Ectodermal cell (in vitro differentiated cells): ENCODE measurements at regions not wholly inside any gene's neighbourhood (a gene's known extent, or its start where the extent isn't known, plus 50 kb on each side); places are given as distances from the start of the nearest gene placed in this dataset.

ENCODE experiments used
- H3K27ac ChIP-seq: 2 replicates; pipeline ENCODE4 v1.7.0; 2013; ENCODE audit warnings: mild to moderate bottlenecking, low read depth, low read length; ENCODE audit not compliant: insufficient read depth, poor library complexity, severe bottlenecking
- H3K27me3 ChIP-seq: 2 replicates; pipeline ENCODE4 v1.7.0; 2013; ENCODE audit warnings: mild to moderate bottlenecking, low read length; ENCODE audit not compliant: insufficient read depth, control insufficient read depth, poor library complexity, severe bottlenecking
- H3K36me3 ChIP-seq: one replicate; pipeline ENCODE4 v1.7.0; 2013; ENCODE audit warnings: low read length; ENCODE audit not compliant: control insufficient read depth, insufficient read depth
- H3K4me1 ChIP-seq: one replicate; pipeline ENCODE4 v1.7.0; 2013; ENCODE audit warnings: low read length; ENCODE audit not compliant: control insufficient read depth, insufficient read depth
- H3K4me3 ChIP-seq: 2 replicates; pipeline ENCODE4 v1.7.0; 2013; ENCODE audit warnings: low read depth, low read length, control low read depth; ENCODE audit not compliant: insufficient read depth
- H3K9me3 ChIP-seq: 2 replicates; pipeline ENCODE4 v1.7.0; 2013; ENCODE audit warnings: mild to moderate bottlenecking, low read length, moderate library complexity; ENCODE audit not compliant: control insufficient read depth
- WGBS, 2 experiments: methylation state at CpG; one replicate each; pipeline ENCODE4 v1.1.7; 2013; ENCODE audit warnings: missing lambda C conversion rate in 2 of 2; 5-methylcytosine and 5-hydroxymethylcytosine counted together

GRCh38 chr2:60298006-60298696 is 255.3 kb downstream of the BCL11A start:
- WGBS, 2 experiments: 93% methylated on average over 20 of the region's 20 CpGs
- no peaks in the 10 kb centered on the region for H3K9me3 ChIP-seq
- H3K36me3 ChIP-seq: no peaks in the 10 kb centered on the region

GRCh38 chr2:60297296-60298005 is 256.0 kb downstream of the BCL11A start:
- H3K4me1 ChIP-seq: peaks cover 12% of the 10 kb centered on the region
- no peaks in the 10 kb centered on the region for H3K36me3 ChIP-seq
- no peaks in the 10 kb centered on the region for H3K27me3 ChIP-seq
- no peaks in the 10 kb centered on the region for H3K9me3 ChIP-seq
- no peak overlapping the region for H3K4me3 ChIP-seq
- 55 to 59% methylated on average over 21 of the region's 21 CpGs for WGBS, 2 experiments
- H3K27ac ChIP-seq: no peak overlapping the region

More at GRCh38 chr2:60298006-60298696, 255.3 kb downstream of the BCL11A start:
- H3K4me3 ChIP-seq: no peak overlapping the region
- H3K4me1 ChIP-seq: peaks cover 12% of the 10 kb centered on the region
- H3K27me3 ChIP-seq: no peaks in the 10 kb centered on the region
- H3K27ac ChIP-seq: no peak overlapping the region

GRCh38 chr2:60296219-60296955 is 257.1 kb downstream of the BCL11A start:
- no peak overlapping the region for H3K27ac ChIP-seq
- WGBS, 2 experiments: 93 to 94% methylated on average over 8 of the region's 8 CpGs

GRCh38 chr2:60295636-60295962 is 257.9 kb downstream of the BCL11A start:
- Histone ChIP-seq H3K9me3 (no peaks in the 10 kb centered on the region), H3K27ac (no peak overlapping the region), H3K4me3 (no peak overlapping the region), H3K36me3 (no peaks in the 10 kb centered on the region), H3K27me3 (no peaks in the 10 kb centered on the region), H3K4me1 (peaks cover 12% of the 10 kb centered on the region)
- 81 to 86% methylated on average over 9 of the region's 9 CpGs for WGBS, 2 experiments

More at GRCh38 chr2:60296219-60296955, 257.1 kb downstream of the BCL11A start:
- H3K9me3 ChIP-seq: no peaks in the 10 kb centered on the region
- H3K27me3 ChIP-seq: no peaks in the 10 kb centered on the region
- H3K4me1 ChIP-seq: peaks cover 12% of the 10 kb centered on the region
- no peaks in the 10 kb centered on the region for H3K36me3 ChIP-seq
- no peak overlapping the region for H3K4me3 ChIP-seq

- Histone ChIP-seq H3K27ac (no peak overlapping the region), H3K36me3 (no peaks in the 10 kb centered on the region), H3K4me1 (peaks cover 12% of the 10 kb centered on the region), H3K9me3 (no peaks in the 10 kb centered on the region), H3K27me3 (no peaks in the 10 kb centered on the region), H3K4me3 (no peak overlapping the region)
- WGBS, 2 experiments: 63 to 67% methylated on average over 20 of the region's 20 CpGs
These were observed 258.4 kb downstream of the BCL11A start for GRCh38 chr2:60294901-60295635.

GRCh38 chr2:60292242-60292641 is 261.2 kb downstream of the BCL11A start:
- Histone ChIP-seq H3K36me3 (no peaks in the 10 kb centered on the region), H3K4me1 (peaks cover 12% of the 10 kb centered on the region), H3K9me3 (no peaks in the 10 kb centered on the region), H3K27me3 (no peaks in the 10 kb centered on the region), H3K27ac (no peak overlapping the region), H3K4me3 (no peak overlapping the region)
- WGBS, 2 experiments: 94% methylated on average over 3 of the region's 3 CpGs

GRCh38 chr2:60290509-60290908 is 262.9 kb downstream of the BCL11A start:
- 50 to 56% methylated on average over 2 of the region's 2 CpGs for WGBS, 2 experiments
- H3K27me3 ChIP-seq: no peaks in the 10 kb centered on the region
- no peaks in the 10 kb centered on the region for H3K9me3 ChIP-seq
- H3K4me3 ChIP-seq: no peak overlapping the region
- peaks cover 10% of the 10 kb centered on the region for H3K4me1 ChIP-seq
- no peaks in the 10 kb centered on the region for H3K36me3 ChIP-seq
- no peak overlapping the region for H3K27ac ChIP-seq

- 53 to 55% methylated on average over 5 of the region's 5 CpGs for WGBS, 2 experiments
- H3K27ac ChIP-seq: no peak overlapping the region
These were observed 267.7 kb downstream of the BCL11A start for GRCh38 chr2:60285626-60286316.

GRCh38 chr2:60283626-60284025 is 269.8 kb downstream of the BCL11A start:
- H3K36me3 ChIP-seq: no peaks in the 10 kb centered on the region
- WGBS, 2 experiments: 80 to 88% methylated on average over 3 to 4 of the region's 4 CpGs
- no peak overlapping the region for H3K27ac ChIP-seq
- no peaks in the 10 kb centered on the region for H3K27me3 ChIP-seq
- H3K9me3 ChIP-seq: no peaks in the 10 kb centered on the region
- no peaks in the 10 kb centered on the region for H3K4me1 ChIP-seq
- H3K4me3 ChIP-seq: no peak overlapping the region

More at GRCh38 chr2:60285626-60286316, 267.7 kb downstream of the BCL11A start:
- Histone ChIP-seq H3K4me1 (no peaks in the 10 kb centered on the region), H3K4me3 (no peak overlapping the region), H3K36me3 (no peaks in the 10 kb centered on the region), H3K9me3 (no peaks in the 10 kb centered on the region), H3K27me3 (no peaks in the 10 kb centered on the region)
